Thyroid gland (tissue), 4 donors: ENCODE measurements at regions not wholly inside any gene's neighbourhood (a gene's known extent, or its start where the extent isn't known, plus 50 kb on each side); places are given as distances from the start of the nearest gene placed in this dataset.

Experiments used
- DNase-seq, 2 donors: peaks; one replicate each; pipeline ENCODE4 v3.0.0-alpha.2; 2019
- H3K27ac ChIP-seq, 3 donors: fragments of 200-600 bp; sonication (generic); 1 replicate in 2 of 3; 2 replicates in 1 of 3; pipeline ENCODE4 v1.5.1; 2016 to 2019; ENCODE audit warnings: mild to moderate bottlenecking in 1 of 3, moderate library complexity in 1 of 3
- H3K27me3 ChIP-seq: fragments of 200-600 bp; sonication (generic); one replicate; pipeline ENCODE4 v1.5.1; 2019
- H3K36me3 ChIP-seq, 2 donors: fragments of 200-600 bp; sonication (generic); one replicate each; pipeline ENCODE4 v1.5.1; 2016 to 2019
- H3K4me1 ChIP-seq, 2 donors: fragments of 200-600 bp; sonication (generic); one replicate each; pipeline ENCODE4 v1.5.1; 2017 to 2019
- H3K4me3 ChIP-seq, 3 donors: fragments of 200-600 bp; sonication (generic); replicated peaks in 1 of 3; 1 replicate in 2 of 3; 2 replicates in 1 of 3; pipeline ENCODE4 v1.5.1; 2016; ENCODE audit warnings: mild to moderate bottlenecking in 1 of 3
- H3K9me3 ChIP-seq: fragments of 200-600 bp; sonication (generic); one replicate; pipeline ENCODE4 v1.5.1; 2017
- POLR2A ChIP-seq, 2 donors: fragments of 450-650 bp; IDR thresholded peaks; one replicate each; pipeline ENCODE4 v1.6.1; 2017; ENCODE audit warnings: antibody characterized with exemption in 2 of 2, mild to moderate bottlenecking in 2 of 2, moderate library complexity in 1 of 2
- WGBS, 2 donors: methylation state at CpG; one replicate each; pipeline ENCODE4 v1.1.5; 2017; 5-methylcytosine and 5-hydroxymethylcytosine counted together
- intact Hi-C: fragments of 100-400 bp; cut with DNase I; formaldehyde crosslinking; loops from one replicate; pipeline ENCODE4 v1.15.1; 2023
- TF ChIP-seq, protein P1 (sequence below), 6 experiments: fragments of 200-600 bp in 3 of 6; fragments of 450-650 bp in 3 of 6; sonication (generic) in 3 of 6; IDR thresholded peaks; one replicate each; pipeline ENCODE4 v1.5.1; 2016 to 2019; ENCODE audit warnings: antibody characterized with exemption in 6 of 6, mild to moderate bottlenecking in 2 of 6, inconsistent platforms in 1 of 6, moderate library complexity in 1 of 6

DNA sequence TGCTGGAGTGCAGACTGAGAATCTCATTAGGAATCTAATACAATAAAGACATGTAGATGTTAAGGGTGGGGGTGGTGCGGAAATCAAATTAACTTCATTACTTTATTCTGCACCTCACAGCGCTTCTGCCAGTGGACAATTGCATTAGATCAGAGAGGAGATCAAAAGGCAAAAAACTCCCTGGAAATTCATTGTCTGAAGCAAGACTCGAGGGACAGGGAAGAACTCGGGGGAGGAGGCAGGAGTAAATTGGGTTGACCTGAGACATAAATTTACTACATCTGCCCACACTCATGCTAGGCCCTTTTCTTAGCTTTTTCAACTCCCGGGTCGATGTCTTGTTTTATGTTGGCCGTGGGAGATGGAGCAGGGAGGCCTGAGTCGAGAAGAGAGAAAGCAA lies 315.4 kb downstream of the SPATA17 start:
- no peak for DNase-seq
- H3K36me3 ChIP-seq: no peaks in the 10 kb centered on the region
- 53 to 56% methylated on average over 8 of the region's 8 CpGs for WGBS, 2 donors
- no peaks in the 10 kb centered on the region for H3K27me3 ChIP-seq
- no peaks in the 10 kb centered on the region for H3K9me3 ChIP-seq
- H3K27ac ChIP-seq: peak overlapping the region in 2 of 3 donors; percentile 18 to 48
- no peak for TF ChIP-seq POLR2A (IDR thresholded peaks at IDR 0.05)
- no peak overlapping the region for H3K4me3 ChIP-seq
- intact Hi-C loops: no loop called here
- H3K4me1 ChIP-seq: peaks cover 13 to 25% of the 10 kb centered on the region in 2 donors

DNA sequence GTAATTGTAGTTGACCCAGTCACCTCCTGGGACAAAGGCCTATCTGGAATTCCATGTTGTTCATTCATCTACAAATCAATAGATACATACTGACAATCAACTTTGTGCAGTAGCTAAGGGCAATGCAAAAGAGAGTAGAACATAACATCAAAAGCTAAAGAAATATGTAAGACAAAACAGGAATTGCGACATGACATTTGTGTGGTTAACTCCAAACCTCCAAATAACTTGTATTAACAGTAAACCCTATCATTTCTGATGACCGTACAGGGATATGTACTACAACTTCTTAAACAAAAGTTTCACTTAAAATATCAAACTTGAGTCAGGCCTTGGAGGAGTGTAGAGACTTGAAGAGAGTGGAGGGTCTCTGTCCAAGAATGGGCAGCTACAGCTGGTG lies 317.6 kb downstream of the SPATA17 start:
- H3K27ac ChIP-seq: no peak overlapping the region
- H3K36me3 ChIP-seq: no peaks in the 10 kb centered on the region
- no peak for DNase-seq
- H3K9me3 ChIP-seq: no peaks in the 10 kb centered on the region
- no peak overlapping the region for H3K4me3 ChIP-seq
- intact Hi-C loops: no loop called here
- TF ChIP-seq, protein P1, sequence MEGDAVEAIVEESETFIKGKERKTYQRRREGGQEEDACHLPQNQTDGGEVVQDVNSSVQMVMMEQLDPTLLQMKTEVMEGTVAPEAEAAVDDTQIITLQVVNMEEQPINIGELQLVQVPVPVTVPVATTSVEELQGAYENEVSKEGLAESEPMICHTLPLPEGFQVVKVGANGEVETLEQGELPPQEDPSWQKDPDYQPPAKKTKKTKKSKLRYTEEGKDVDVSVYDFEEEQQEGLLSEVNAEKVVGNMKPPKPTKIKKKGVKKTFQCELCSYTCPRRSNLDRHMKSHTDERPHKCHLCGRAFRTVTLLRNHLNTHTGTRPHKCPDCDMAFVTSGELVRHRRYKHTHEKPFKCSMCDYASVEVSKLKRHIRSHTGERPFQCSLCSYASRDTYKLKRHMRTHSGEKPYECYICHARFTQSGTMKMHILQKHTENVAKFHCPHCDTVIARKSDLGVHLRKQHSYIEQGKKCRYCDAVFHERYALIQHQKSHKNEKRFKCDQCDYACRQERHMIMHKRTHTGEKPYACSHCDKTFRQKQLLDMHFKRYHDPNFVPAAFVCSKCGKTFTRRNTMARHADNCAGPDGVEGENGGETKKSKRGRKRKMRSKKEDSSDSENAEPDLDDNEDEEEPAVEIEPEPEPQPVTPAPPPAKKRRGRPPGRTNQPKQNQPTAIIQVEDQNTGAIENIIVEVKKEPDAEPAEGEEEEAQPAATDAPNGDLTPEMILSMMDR (IDR thresholded peaks at IDR 0.05): no peak
- TF ChIP-seq POLR2A (IDR thresholded peaks at IDR 0.05): no peak
- no peaks in the 10 kb centered on the region for H3K27me3 ChIP-seq
- WGBS, 2 donors: 48% methylated on average over 2 of the region's 2 CpGs
- H3K4me1 ChIP-seq: peaks cover 13 to 25% of the 10 kb centered on the region in 2 donors

DNA sequence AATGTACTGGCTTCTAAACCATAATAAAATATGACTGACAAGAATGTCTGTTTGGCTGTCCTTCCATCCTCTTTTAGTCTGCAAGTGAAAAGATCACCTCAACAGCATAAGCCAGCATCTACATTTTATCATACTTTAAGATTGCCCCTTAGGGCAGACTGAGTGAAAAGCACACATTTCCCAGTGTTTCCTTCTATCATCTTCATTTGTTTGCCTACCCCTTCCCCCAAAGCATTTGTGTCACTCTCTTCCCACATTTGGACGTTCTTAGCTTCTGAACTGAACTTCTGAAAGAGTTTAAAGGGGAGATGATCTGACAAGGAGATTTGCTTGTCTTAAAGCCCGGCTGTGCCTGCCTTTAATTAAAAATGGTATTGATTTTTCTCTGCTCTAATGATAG lies 322.2 kb downstream of the SPATA17 start:
- intact Hi-C loops: no loop called here

DNA sequence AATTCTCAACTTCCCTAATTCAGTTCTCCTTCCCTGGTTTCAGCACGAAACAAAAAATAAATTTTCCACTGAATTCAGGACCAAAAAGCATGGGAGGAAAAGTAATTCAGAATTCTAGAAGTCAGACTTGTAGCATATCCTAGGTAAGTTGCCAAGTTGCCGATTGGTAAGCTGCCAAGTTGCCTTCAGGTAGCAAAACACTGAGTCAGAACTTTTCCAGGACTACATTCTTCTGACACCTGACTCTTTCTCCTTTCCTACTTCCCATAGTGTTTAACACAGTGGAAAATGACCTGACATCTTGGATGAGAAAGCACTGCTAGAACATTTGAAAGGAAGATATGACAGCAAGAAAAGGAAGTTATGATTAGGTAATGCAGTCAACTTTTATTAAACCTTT lies 322.8 kb downstream of the SPATA17 start:
- H3K9me3 ChIP-seq: no peaks in the 10 kb centered on the region
- TF ChIP-seq, protein P1 (IDR thresholded peaks at IDR 0.05): no peak
- TF ChIP-seq POLR2A (IDR thresholded peaks at IDR 0.05): no peak
- intact Hi-C loops: no loop called here
- no peaks in the 10 kb centered on the region for H3K36me3 ChIP-seq
- no peaks in the 10 kb centered on the region for H3K27me3 ChIP-seq
- H3K27ac ChIP-seq: no peak overlapping the region
- no peak overlapping the region for H3K4me3 ChIP-seq
- 72 to 84% methylated on average over 2 of the region's 2 CpGs for WGBS, 2 donors
- no peaks in the 10 kb centered on the region for H3K4me1 ChIP-seq
- peak; percentile 9 to 63 for DNase-seq

More for the DNA sequence above, 322.2 kb downstream of the SPATA17 start:
- Histone ChIP-seq H3K9me3 (no peaks in the 10 kb centered on the region), H3K27me3 (no peaks in the 10 kb centered on the region), H3K4me1 (no peaks in the 10 kb centered on the region), H3K27ac (no peak overlapping the region), H3K36me3 (no peaks in the 10 kb centered on the region), H3K4me3 (no peak overlapping the region)
- no peak for DNase-seq
- 67 to 69% methylated on average over 2 of the region's 2 CpGs for WGBS, 2 donors
- no peak for TF ChIP-seq POLR2A (IDR thresholded peaks at IDR 0.05)
- TF ChIP-seq, protein P1 (IDR thresholded peaks at IDR 0.05): no peak

DNA sequence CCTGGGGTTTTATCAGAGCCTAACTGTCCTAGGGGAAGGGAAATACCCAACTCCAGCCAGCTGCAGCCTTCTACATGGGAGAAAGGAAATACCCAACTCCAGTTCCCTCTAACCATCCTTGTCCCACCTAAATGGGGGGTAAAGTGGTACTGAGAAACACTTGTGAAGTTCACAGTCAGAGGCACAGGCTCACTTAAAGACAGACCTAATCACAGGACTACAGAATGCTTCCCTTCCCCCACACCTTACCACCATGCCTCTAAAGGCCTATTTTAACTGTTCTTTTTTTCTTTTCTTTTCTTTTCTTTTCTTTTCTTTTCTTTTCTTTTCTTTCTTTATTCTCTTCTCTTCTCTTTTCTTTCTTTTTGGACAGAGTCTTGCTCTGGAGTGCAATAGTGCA lies 324.6 kb downstream of the SPATA17 start:
- H3K27me3 ChIP-seq: no peaks in the 10 kb centered on the region
- no peak for DNase-seq
- H3K4me1 ChIP-seq: no peaks in the 10 kb centered on the region
- TF ChIP-seq, protein P1 (IDR thresholded peaks at IDR 0.05): no peak
- no peak for TF ChIP-seq POLR2A (IDR thresholded peaks at IDR 0.05)
- no peak overlapping the region for H3K27ac ChIP-seq
- intact Hi-C loops: no loop called here
- H3K36me3 ChIP-seq: no peaks in the 10 kb centered on the region
- no peaks in the 10 kb centered on the region for H3K9me3 ChIP-seq
- H3K4me3 ChIP-seq: no peak overlapping the region
